TTC549 (cell line): ENCODE measurements at regions not wholly inside any gene's neighbourhood (a gene's known extent, or its start where the extent isn't known, plus 50 kb on each side); places are given as distances from the start of the nearest gene placed in this dataset.
"Not testable (repeated sequence)": the region's sequence is repeated elsewhere in the genome, so short reads cannot be mapped to it uniquely, and the experiment has no call there.

Experiments
- FAIRE-seq: peaks from 2 replicates; lab custom pipeline; 2012; peaks lifted over from hg19 to GRCh38; lab: Jason Lieb, UNC

GRCh38 chr2:210861038-210861665 lies 304.8 kb downstream of the CPS1 start:
- FAIRE-seq: no peak

- FAIRE-seq: no peak
These were observed 306.1 kb downstream of the CPS1 start for GRCh38 chr2:210862283-210863065.

- FAIRE-seq: no peak
These were observed 306.9 kb downstream of the CPS1 start for GRCh38 chr2:210863283-210863682.

- FAIRE-seq: not testable (repeated sequence)
These were observed 315.2 kb downstream of the CPS1 start for GRCh38 chr2:210871566-210871965.

- no peak for FAIRE-seq
These were observed 317.2 kb downstream of the CPS1 start for GRCh38 chr2:210873631-210874030.

GRCh38 chr2:210884227-210884626 lies 327.8 kb downstream of the CPS1 start:
- FAIRE-seq: no peak

- FAIRE-seq: no peak
These were observed 331.6 kb downstream of the CPS1 start for GRCh38 chr2:210888035-210888434.

- FAIRE-seq: no peak
These were observed 338.7 kb downstream of the CPS1 start for GRCh38 chr2:210895132-210895531.

- FAIRE-seq: no peak
These were observed 342.7 kb downstream of the CPS1 start for GRCh38 chr2:210899131-210899530.

- no peak for FAIRE-seq
These were observed 344.9 kb downstream of the CPS1 start for GRCh38 chr2:210901326-210901725.

GRCh38 chr2:210912779-210913178 lies 356.4 kb downstream of the CPS1 start:
- no peak for FAIRE-seq

GRCh38 chr2:210913461-210913860 lies 357.1 kb downstream of the CPS1 start:
- no peak for FAIRE-seq

GRCh38 chr2:210915912-210916311 lies 359.5 kb downstream of the CPS1 start:
- FAIRE-seq: no peak

- no peak for FAIRE-seq
These were observed 361.1 kb downstream of the CPS1 start for GRCh38 chr2:210917465-210917864.

GRCh38 chr2:210919128-210919527 lies 362.7 kb downstream of the CPS1 start:
- no peak for FAIRE-seq

GRCh38 chr2:210922419-210922818 lies 366.0 kb downstream of the CPS1 start:
- no peak for FAIRE-seq

GRCh38 chr2:210928714-210929113 lies 372.3 kb downstream of the CPS1 start:
- FAIRE-seq: no peak

GRCh38 chr2:210938228-210938627 lies 381.8 kb downstream of the CPS1 start:
- no peak for FAIRE-seq

- FAIRE-seq: no peak
These were observed 390.0 kb downstream of the CPS1 start for GRCh38 chr2:210946395-210946794.

GRCh38 chr2:210950434-210951060 lies 394.1 kb downstream of the CPS1 start:
- not testable (repeated sequence) for FAIRE-seq

GRCh38 chr2:210954386-210954907 lies 398.0 kb downstream of the CPS1 start:
- no peak for FAIRE-seq

GRCh38 chr2:210955591-210955990 lies 399.2 kb downstream of the CPS1 start:
- FAIRE-seq: no peak

- FAIRE-seq: no peak
These were observed 399.7 kb downstream of the CPS1 start for GRCh38 chr2:210956101-210956500.
